Activated naive CD4-positive, alpha-beta T cell (primary cell): ENCODE measurements at regions not wholly inside any gene's neighbourhood (a gene's known extent, or its start where the extent isn't known, plus 50 kb on each side); places are given as distances from the start of the nearest gene placed in this dataset.
"Not testable (repeated sequence)": the region's sequence is repeated elsewhere in the genome, so short reads cannot be mapped to it uniquely, and the experiment has no call there.

Source experiments
- DNase-seq, 4 experiments: peaks; one replicate each; lab custom pipeline; 2025; lab: John Stamatoyannopoulos, UW

GRCh38 chr16:5215901-5216300 is 118.3 kb upstream of the EEF2KMT start:
- no peak for DNase-seq

GRCh38 chr16:5214466-5214865 is 116.9 kb upstream of the EEF2KMT start:
- DNase-seq = no peak

- DNase-seq = not testable (repeated sequence)
Observed at GRCh38 chr16:5212501-5212900, 114.9 kb upstream of the EEF2KMT start.

- DNase-seq = not testable (repeated sequence)
Observed at GRCh38 chr16:5207862-5208498, 110.4 kb upstream of the EEF2KMT start.

GRCh38 chr16:5207001-5207523 is 109.5 kb upstream of the EEF2KMT start:
- DNase-seq = no peak

- DNase-seq = no peak
Observed at GRCh38 chr16:5206331-5206990, 108.9 kb upstream of the EEF2KMT start.

- DNase-seq = no peak
Observed at GRCh38 chr16:5205361-5206040, 107.9 kb upstream of the EEF2KMT start.

- not testable (repeated sequence) for DNase-seq
Observed at GRCh38 chr16:5203675-5204074, 106.1 kb upstream of the EEF2KMT start.

- DNase-seq = no peak
Observed at GRCh38 chr16:5200123-5200522, 102.5 kb upstream of the EEF2KMT start.

- no peak for DNase-seq
Observed at GRCh38 chr16:5196204-5196603, 98.6 kb upstream of the EEF2KMT start.

- DNase-seq = no peak
Observed at GRCh38 chr16:5193861-5194260, 96.3 kb upstream of the EEF2KMT start.

- no peak for DNase-seq
Observed at GRCh38 chr16:5188989-5189352, 91.4 kb upstream of the EEF2KMT start.

- DNase-seq = no peak
Observed at GRCh38 chr16:5188318-5188988, 90.9 kb upstream of the EEF2KMT start.

- DNase-seq = no peak
Observed at GRCh38 chr16:5187402-5187952, 89.9 kb upstream of the EEF2KMT start.

GRCh38 chr16:5186381-5186903 is 88.8 kb upstream of the EEF2KMT start:
- DNase-seq = no peak

- DNase-seq = no peak
Observed at GRCh38 chr16:5176505-5176904, 78.9 kb upstream of the EEF2KMT start.

GRCh38 chr16:5175266-5175665 is 77.7 kb upstream of the EEF2KMT start:
- no peak for DNase-seq

- DNase-seq = no peak
Observed at GRCh38 chr16:5166486-5166885, 68.9 kb upstream of the EEF2KMT start.

- DNase-seq = not testable (repeated sequence)
Observed at GRCh38 chr16:5165429-5165828, 67.8 kb upstream of the EEF2KMT start.

- DNase-seq = not testable (repeated sequence)
Observed at GRCh38 chr16:5162801-5163200, 65.2 kb upstream of the EEF2KMT start.

- not testable (repeated sequence) for DNase-seq
Observed at GRCh38 chr16:5161888-5162287, 64.3 kb upstream of the EEF2KMT start.

- DNase-seq = not testable (repeated sequence)
Observed at GRCh38 chr16:5160010-5160409, 62.4 kb upstream of the EEF2KMT start.
